Fibroblast of lung (primary cell): ENCODE measurements at regions not wholly inside any gene's neighbourhood (a gene's known extent, or its start where the extent isn't known, plus 50 kb on each side); places are given as distances from the start of the nearest gene placed in this dataset.

Source experiments
- DNase-seq, 2 donors: peaks; one replicate each; pipeline versions ENCODE4 v3.0.0 to v3.0.0-alpha.2; 2010; ENCODE audit warnings: low read depth in 2 of 2
- H2AFZ ChIP-seq: 2 replicates; pipeline ENCODE4 v1.5.1; 2012; ENCODE audit warnings: low read length, control low read depth, inconsistent platforms
- H3K27ac ChIP-seq: 2 replicates; pipeline ENCODE4 v1.5.1; 2011; ENCODE audit warnings: low read length, control low read depth; ENCODE audit not compliant: insufficient read depth
- H3K27me3 ChIP-seq: 2 replicates; pipeline ENCODE4 v1.5.1; 2011; ENCODE audit warnings: mild to moderate bottlenecking, low read length; ENCODE audit not compliant: control insufficient read depth, insufficient read depth
- H3K36me3 ChIP-seq: 2 replicates; pipeline ENCODE4 v1.5.1; 2011; ENCODE audit warnings: low read length; ENCODE audit not compliant: control insufficient read depth, insufficient read depth
- H3K4me1 ChIP-seq: 2 replicates; pipeline ENCODE4 v1.5.1; 2011; ENCODE audit warnings: low read length; ENCODE audit not compliant: control insufficient read depth, insufficient read depth; ENCODE audit errors: extremely low read depth
- H3K4me2 ChIP-seq: 2 replicates; pipeline ENCODE4 v1.5.1; 2011; ENCODE audit warnings: low read length, control low read depth; ENCODE audit not compliant: insufficient read depth; ENCODE audit errors: extremely low read depth
- H3K4me3 ChIP-seq, 4 experiments: fragments of 200-600 bp in 1 of 4; sonication (generic) in 1 of 4; replicated peaks in 1 of 4; 2 replicates each; pipeline ENCODE4 v1.5.1; 2011 to 2016; ENCODE audit warnings: low read length in 4 of 4, low read depth in 3 of 4, mild to moderate bottlenecking in 3 of 4, control low read depth in 2 of 4, inconsistent platforms in 1 of 4, mixed read lengths in 1 of 4; ENCODE audit not compliant: insufficient read depth in 1 of 4; ENCODE audit errors: control extremely low read depth in 1 of 4
- H3K79me2 ChIP-seq: 2 replicates; pipeline ENCODE4 v1.5.1; 2012; ENCODE audit warnings: mild to moderate bottlenecking, low read length, inconsistent platforms; ENCODE audit not compliant: control insufficient read depth, insufficient read depth
- H3K9ac ChIP-seq: 2 replicates; pipeline ENCODE4 v1.5.1; 2011; ENCODE audit warnings: mild to moderate bottlenecking, low read length, control low read depth; ENCODE audit not compliant: insufficient read depth
- H3K9me3 ChIP-seq: 2 replicates; pipeline ENCODE4 v1.5.1; 2012; ENCODE audit warnings: low read depth, low read length; ENCODE audit not compliant: control insufficient read depth, insufficient read depth
- H4K20me1 ChIP-seq: 2 replicates; pipeline ENCODE4 v1.5.1; 2011; ENCODE audit warnings: low read length; ENCODE audit not compliant: control insufficient read depth, insufficient read depth; ENCODE audit errors: extremely low read depth
- CTCF ChIP-seq, 2 donors: IDR thresholded peaks in 1 of 2; conservative IDR thresholded peaks in 1 of 2; 1 replicate in 1 of 2; 2 replicates in 1 of 2; pipeline ENCODE4 v1.5.1; 2011 to 2012; ENCODE audit warnings: low read length in 2 of 2, control low read depth in 1 of 2, inconsistent platforms in 1 of 2, low read depth in 1 of 2, mild to moderate bottlenecking in 1 of 2
- EZH2 ChIP-seq: IDR thresholded peaks from 2 replicates; pipeline ENCODE4 v1.5.1; 2012; ENCODE audit warnings: low read length, control low read depth, mild to moderate bottlenecking; ENCODE audit errors: missing control alignments

DNA sequence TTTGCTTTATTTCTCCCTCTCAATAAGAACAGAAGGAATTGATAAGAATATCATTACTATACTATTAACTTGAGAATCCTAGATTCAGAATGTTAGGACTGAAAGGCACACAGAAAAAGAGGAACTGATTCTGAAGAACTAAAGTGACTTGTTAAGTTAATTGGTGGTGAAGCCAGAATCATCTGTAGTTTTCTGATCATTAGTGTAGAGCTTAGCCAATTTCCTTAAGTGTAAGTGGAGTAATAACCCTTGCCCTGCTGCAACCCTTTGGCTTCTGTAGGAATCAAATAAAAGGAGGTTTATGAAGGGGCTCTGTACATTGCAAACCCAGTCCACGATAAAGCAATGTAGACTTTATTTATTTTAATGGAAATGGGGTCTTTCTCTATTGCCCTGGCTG is 1186.0 kb downstream of the SORCS3 start:
- no peak overlapping the region for H3K4me3 ChIP-seq

GRCh38 chr10:105807935-105808587 is 1167.0 kb downstream of the SORCS3 start:
- Histone ChIP-seq H3K27me3 (no peaks in the 10 kb centered on the region), H3K4me1 (no peaks in the 10 kb centered on the region), H3K4me2 (no peak overlapping the region), H2AFZ (no peak overlapping the region), H3K79me2 (no peaks in the 10 kb centered on the region), H3K9ac (no peak overlapping the region), H4K20me1 (no peaks in the 10 kb centered on the region), H3K27ac (no peak overlapping the region), H3K9me3 (no peaks in the 10 kb centered on the region), H3K36me3 (no peaks in the 10 kb centered on the region), H3K4me3 (no peak overlapping the region)
- TF ChIP-seq EZH2 = no peak
- TF ChIP-seq CTCF (conservative IDR thresholded peaks at IDR 0.05 in 1 of 2, IDR thresholded peaks at IDR 0.05 in 1 of 2; ENCODE audit: low read depth in 1 of 2, low read length in 2 of 2) = no peak
- DNase-seq = no peak

More for the DNA sequence above, 1186.0 kb downstream of the SORCS3 start:
- no peak overlapping the region for H3K4me2 ChIP-seq
- no peak overlapping the region for H3K27ac ChIP-seq
- no peak overlapping the region for H3K9ac ChIP-seq
- H3K27me3 ChIP-seq = no peaks in the 10 kb centered on the region
- no peaks in the 10 kb centered on the region for H3K4me1 ChIP-seq
- no peak for DNase-seq
- no peaks in the 10 kb centered on the region for H3K9me3 ChIP-seq
- H2AFZ ChIP-seq = no peak overlapping the region
- no peaks in the 10 kb centered on the region for H4K20me1 ChIP-seq
- no peaks in the 10 kb centered on the region for H3K36me3 ChIP-seq
- no peaks in the 10 kb centered on the region for H3K79me2 ChIP-seq
- TF ChIP-seq EZH2 (no peak), CTCF (conservative IDR thresholded peaks at IDR 0.05 in 1 of 2, IDR thresholded peaks at IDR 0.05 in 1 of 2; ENCODE audit: low read depth in 1 of 2, low read length in 2 of 2) (no peak)

GRCh38 chr10:105803206-105803605 is 1162.1 kb downstream of the SORCS3 start:
- H2AFZ ChIP-seq = no peak overlapping the region
- no peak for TF ChIP-seq EZH2
- no peak for TF ChIP-seq CTCF (conservative IDR thresholded peaks at IDR 0.05 in 1 of 2, IDR thresholded peaks at IDR 0.05 in 1 of 2; ENCODE audit: low read depth in 1 of 2, low read length in 2 of 2)
- H4K20me1 ChIP-seq = no peaks in the 10 kb centered on the region
- H3K36me3 ChIP-seq = no peaks in the 10 kb centered on the region
- no peak overlapping the region for H3K27ac ChIP-seq
- H3K27me3 ChIP-seq = no peaks in the 10 kb centered on the region
- no peak overlapping the region for H3K4me2 ChIP-seq
- no peak for DNase-seq
- H3K4me1 ChIP-seq = no peaks in the 10 kb centered on the region
- H3K79me2 ChIP-seq = no peaks in the 10 kb centered on the region
- H3K9ac ChIP-seq = no peak overlapping the region
- H3K9me3 ChIP-seq = no peaks in the 10 kb centered on the region
- H3K4me3 ChIP-seq = no peak overlapping the region
